HepG2 (cell line): ENCODE measurements at regions not wholly inside any gene's neighbourhood (a gene's known extent, or its start where the extent isn't known, plus 50 kb on each side); places are given as distances from the start of the nearest gene placed in this dataset.
A peak's percentile ranks its signal among the peaks of the same experiment; 100 is the strongest.

Experiments
- ADNP ChIP-seq: sonication (generic); formaldehyde crosslinking; IDR thresholded peaks from 2 replicates; pipeline ENCODE4 v1.4.0; 2020; ENCODE audit warnings: missing genetic modification reagents
- EP300 ChIP-seq, 3 experiments: sonication (generic) in 1 of 3; formaldehyde crosslinking in 1 of 3; IDR thresholded peaks; 2 replicates each; pipeline versions ENCODE4 v1.5.1 to v1.6.1; 2011 to 2020; ENCODE audit warnings: low read depth in 2 of 3, low read length in 2 of 3, borderline replicate concordance in 1 of 3, improper control_type of control experiment in 1 of 3, mild to moderate bottlenecking in 1 of 3, missing genetic modification reagents in 1 of 3, moderate library complexity in 1 of 3
- FOXA3 ChIP-seq: IDR thresholded peaks from 2 replicates; pipeline ENCODE4 v1.6.1; 2016; ENCODE audit warnings: missing genetic modification reagents, missing compliant biosample characterization
- IRX3 ChIP-seq: sonication (generic); formaldehyde crosslinking; IDR thresholded peaks from 2 replicates; pipeline ENCODE4 v1.8.1; 2023; ENCODE audit warnings: mild to moderate bottlenecking, low read depth, missing genetic modification reagents, borderline replicate concordance
- KLF13 ChIP-seq: sonication (generic); formaldehyde crosslinking; IDR thresholded peaks from 2 replicates; pipeline ENCODE4 v1.4.0; 2020; ENCODE audit warnings: mild to moderate bottlenecking, missing genetic modification reagents
- KMT2A ChIP-seq: sonication (generic); formaldehyde crosslinking; IDR thresholded peaks from 2 replicates; pipeline ENCODE4 v1.4.0; 2020; ENCODE audit warnings: missing genetic modification reagents
- MED1 ChIP-seq: sonication (generic); formaldehyde crosslinking; IDR thresholded peaks from 2 replicates; pipeline ENCODE4 v1.4.0; 2020; ENCODE audit warnings: missing genetic modification reagents
- NR3C1 ChIP-seq: sonication (generic); formaldehyde crosslinking; IDR thresholded peaks from 2 replicates; pipeline ENCODE4 v1.4.0; 2020; ENCODE audit warnings: missing genetic modification reagents
- PCBP2 ChIP-seq: fragments of 200-400 bp; formaldehyde crosslinking; optimal IDR thresholded peaks from 2 replicates; pipeline ENCODE3; 2018; ENCODE audit warnings: low read length, low read depth; ENCODE audit not compliant: poor library complexity, severe bottlenecking
- RXRB ChIP-seq: IDR thresholded peaks from 2 replicates; pipeline ENCODE4 v1.6.1; 2016; ENCODE audit warnings: borderline replicate concordance, missing genetic modification reagents, missing compliant biosample characterization
- SP140L ChIP-seq: sonication (generic); formaldehyde crosslinking; IDR thresholded peaks from 2 replicates; pipeline ENCODE4 v1.4.0; 2020; ENCODE audit warnings: missing genetic modification reagents, borderline replicate concordance
- TEAD3 ChIP-seq: optimal IDR thresholded peaks from 2 replicates; pipeline ENCODE3; 2016; ENCODE audit warnings: borderline replicate concordance
- THAP11 ChIP-seq: IDR thresholded peaks from 2 replicates; pipeline ENCODE4 v1.6.1; 2016; ENCODE audit warnings: missing biosample characterization, missing genetic modification reagents
- ZKSCAN1 ChIP-seq: fragments of 150-350 bp; IDR thresholded peaks from 2 replicates; pipeline ENCODE4 v1.6.1; 2014; ENCODE audit warnings: low read length
- ZNF143 ChIP-seq: sonication (generic); formaldehyde crosslinking; IDR thresholded peaks from 2 replicates; pipeline ENCODE4 v1.4.0; 2020; ENCODE audit warnings: missing genetic modification reagents
- ZNF431 ChIP-seq: sonication (generic); formaldehyde crosslinking; IDR thresholded peaks from 2 replicates; pipeline ENCODE4 v1.9.0; 2022; ENCODE audit warnings: missing genetic modification reagents, low read depth, mild to moderate bottlenecking, borderline replicate concordance
- ZNF496 ChIP-seq: sonication (generic); formaldehyde crosslinking; IDR thresholded peaks from 2 replicates; pipeline ENCODE4 v1.8.1; 2023; ENCODE audit warnings: mild to moderate bottlenecking, moderate library complexity, missing genetic modification reagents; ENCODE audit not compliant: insufficient replicate concordance
- ZNF616 ChIP-seq: sonication (generic); formaldehyde crosslinking; IDR thresholded peaks from 2 replicates; pipeline ENCODE4 v1.5.0; 2020; ENCODE audit warnings: low read depth, mild to moderate bottlenecking, missing genetic modification reagents
- ZNF703 ChIP-seq: sonication (generic); formaldehyde crosslinking; IDR thresholded peaks from 2 replicates; pipeline ENCODE4 v1.5.1; 2020; ENCODE audit warnings: missing genetic modification reagents, mild to moderate bottlenecking, moderate library complexity, borderline replicate concordance
- TF ChIP-seq, protein P1 (sequence below): sonication (generic); formaldehyde crosslinking; IDR thresholded peaks from 2 replicates; pipeline ENCODE4 v1.8.1; 2023; ENCODE audit warnings: mild to moderate bottlenecking, inconsistent platforms, moderate library complexity, missing genetic modification reagents, borderline replicate concordance
- TF ChIP-seq, protein P2 (sequence below): sonication (generic); formaldehyde crosslinking; IDR thresholded peaks from 2 replicates; pipeline ENCODE4 v1.8.0; 2022; ENCODE audit warnings: missing genetic modification reagents, low read depth, mild to moderate bottlenecking, borderline replicate concordance
- TF ChIP-seq, protein P3 (sequence below): IDR thresholded peaks from 2 replicates; pipeline ENCODE4 v1.6.1; 2018; ENCODE audit warnings: missing genetic modification reagents
- TF ChIP-seq, protein P4 (sequence below): sonication (generic); formaldehyde crosslinking; IDR thresholded peaks from 2 replicates; pipeline ENCODE4 v1.4.0; 2020; ENCODE audit warnings: missing genetic modification reagents
- TF ChIP-seq, protein P5 (sequence below): sonication (generic); formaldehyde crosslinking; IDR thresholded peaks from 2 replicates; pipeline ENCODE4 v1.8.0; 2022; ENCODE audit warnings: mild to moderate bottlenecking, missing genetic modification reagents, borderline replicate concordance

DNA sequence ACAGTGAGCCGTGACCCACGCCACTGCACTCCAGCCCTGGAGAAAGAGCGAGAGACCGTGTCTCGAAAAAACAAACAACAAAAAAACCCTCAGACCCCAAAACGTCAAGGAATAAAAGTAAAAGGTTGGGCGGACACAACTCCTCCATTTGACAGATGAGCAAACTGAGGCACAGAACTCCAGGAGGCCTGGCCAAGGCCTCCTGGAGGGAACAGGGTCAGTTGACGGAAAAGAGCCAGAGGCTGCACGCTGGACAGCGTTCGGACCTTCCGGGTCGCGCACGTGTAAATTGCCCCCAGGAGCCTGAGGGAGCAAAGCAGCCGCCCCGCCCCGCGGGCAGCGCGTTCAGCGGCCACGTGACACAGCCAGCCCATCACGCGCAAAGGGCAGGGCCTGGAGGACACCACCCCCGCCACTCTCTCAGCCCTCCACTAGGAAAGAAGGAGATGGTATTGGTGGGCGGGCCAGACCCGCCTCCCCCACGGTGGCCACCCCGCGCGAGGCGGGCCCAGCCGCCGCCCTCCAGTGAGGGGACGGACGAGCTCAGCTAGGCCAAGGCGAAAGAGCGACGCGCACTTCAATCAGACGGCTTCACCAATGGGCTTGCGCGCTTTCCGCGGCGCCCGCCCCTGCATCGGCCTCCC is 81.5 kb downstream of the PTPDC1 start (continued):
- TF ChIP-seq, protein P1, sequence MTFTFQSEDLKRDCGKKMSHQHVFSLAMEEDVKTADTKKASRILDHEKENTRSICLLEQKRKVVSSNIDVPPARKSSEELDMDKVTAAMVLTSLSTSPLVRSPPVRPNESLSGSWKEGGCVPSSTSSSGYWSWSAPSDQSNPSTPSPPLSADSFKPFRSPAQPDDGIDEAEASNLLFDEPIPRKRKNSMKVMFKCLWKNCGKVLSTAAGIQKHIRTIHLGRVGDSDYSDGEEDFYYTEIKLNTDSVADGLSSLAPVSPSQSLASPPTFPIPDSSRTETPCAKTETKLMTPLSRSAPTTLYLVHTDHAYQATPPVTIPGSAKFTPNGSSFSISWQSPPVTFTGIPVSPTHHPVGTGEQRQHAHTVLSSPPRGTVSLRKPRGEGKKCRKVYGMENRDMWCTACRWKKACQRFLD (CRISPR knock-in tag), result no peak
- TF ChIP-seq ZNF496 (CRISPR knock-in tag) (no peak), ZNF431 (0 out of 2 replicates have a peak, but pooled peaks have one; percentile 44), IRX3 (CRISPR knock-in tag) (peak; percentile 11; the same call in 1 of the 2 replicates), SP140L (CRISPR knock-in tag) (no peak), ZNF703 (CRISPR knock-in tag) (no peak; the same call in 1 of the 2 replicates), FOXA3 (CRISPR knock-in tag) (peak; percentile 50), ZNF143 (CRISPR knock-in tag) (no peak; the same call in 1 of the 2 replicates), ZNF616 (CRISPR knock-in tag) (no peak), NR3C1 (CRISPR knock-in tag) (no peak), KLF13 (no peak), TEAD3 (peak; percentile 50), KMT2A (CRISPR knock-in tag) (peak; percentile 73), ADNP (CRISPR knock-in tag) (peak; percentile 74; the same call in 1 of the 2 replicates), ZKSCAN1 (0 out of 2 replicates have a peak, but pooled peaks have one; percentile 12), EP300 (IDR thresholded peaks at IDR 0.05; ENCODE audit: low read depth in 2 of 2, low read length in 2 of 2) (no peak), EP300 (CRISPR knock-in tag; IDR thresholded peaks at IDR 0.05; ENCODE audit: borderline replicate concordance) (peak; percentile 65), RXRB (CRISPR knock-in tag) (peak; percentile 47; the same call in 1 of the 2 replicates), PCBP2 (no peak), MED1 (CRISPR knock-in tag) (peak; percentile 69; the same call in 1 of the 2 replicates), THAP11 (peak; percentile 73)
- TF ChIP-seq, protein P2, sequence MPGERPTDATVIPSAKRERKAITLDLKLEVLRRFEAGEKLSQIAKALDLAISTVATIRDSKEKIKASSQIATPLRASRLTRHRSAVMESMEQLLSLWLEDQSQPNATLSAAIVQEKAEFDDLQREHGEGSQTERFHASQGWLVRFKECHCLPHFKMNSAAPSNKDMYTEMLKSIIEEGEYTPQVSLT (CRISPR knock-in tag), result no peak
- TF ChIP-seq, protein P3, sequence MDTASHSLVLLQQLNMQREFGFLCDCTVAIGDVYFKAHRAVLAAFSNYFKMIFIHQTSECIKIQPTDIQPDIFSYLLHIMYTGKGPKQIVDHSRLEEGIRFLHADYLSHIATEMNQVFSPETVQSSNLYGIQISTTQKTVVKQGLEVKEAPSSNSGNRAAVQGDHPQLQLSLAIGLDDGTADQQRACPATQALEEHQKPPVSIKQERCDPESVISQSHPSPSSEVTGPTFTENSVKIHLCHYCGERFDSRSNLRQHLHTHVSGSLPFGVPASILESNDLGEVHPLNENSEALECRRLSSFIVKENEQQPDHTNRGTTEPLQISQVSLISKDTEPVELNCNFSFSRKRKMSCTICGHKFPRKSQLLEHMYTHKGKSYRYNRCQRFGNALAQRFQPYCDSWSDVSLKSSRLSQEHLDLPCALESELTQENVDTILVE (CRISPR knock-in tag), result 0 out of 2 replicates have a peak, but pooled peaks have one; percentile 51
- TF ChIP-seq, protein P4, sequence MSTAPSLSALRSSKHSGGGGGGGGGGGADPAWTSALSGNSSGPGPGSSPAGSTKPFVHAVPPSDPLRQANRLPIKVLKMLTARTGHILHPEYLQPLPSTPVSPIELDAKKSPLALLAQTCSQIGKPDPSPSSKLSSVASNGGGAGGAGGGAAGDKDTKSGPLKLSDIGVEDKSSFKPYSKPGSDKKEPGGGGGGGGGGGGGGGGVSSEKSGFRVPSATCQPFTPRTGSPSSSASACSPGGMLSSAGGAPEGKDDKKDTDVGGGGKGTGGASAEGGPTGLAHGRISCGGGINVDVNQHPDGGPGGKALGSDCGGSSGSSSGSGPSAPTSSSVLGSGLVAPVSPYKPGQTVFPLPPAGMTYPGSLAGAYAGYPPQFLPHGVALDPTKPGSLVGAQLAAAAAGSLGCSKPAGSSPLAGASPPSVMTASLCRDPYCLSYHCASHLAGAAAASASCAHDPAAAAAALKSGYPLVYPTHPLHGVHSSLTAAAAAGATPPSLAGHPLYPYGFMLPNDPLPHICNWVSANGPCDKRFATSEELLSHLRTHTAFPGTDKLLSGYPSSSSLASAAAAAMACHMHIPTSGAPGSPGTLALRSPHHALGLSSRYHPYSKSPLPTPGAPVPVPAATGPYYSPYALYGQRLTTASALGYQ (CRISPR knock-in tag), result no peak; the same call in 1 of the 2 replicates
- TF ChIP-seq, protein P5, sequence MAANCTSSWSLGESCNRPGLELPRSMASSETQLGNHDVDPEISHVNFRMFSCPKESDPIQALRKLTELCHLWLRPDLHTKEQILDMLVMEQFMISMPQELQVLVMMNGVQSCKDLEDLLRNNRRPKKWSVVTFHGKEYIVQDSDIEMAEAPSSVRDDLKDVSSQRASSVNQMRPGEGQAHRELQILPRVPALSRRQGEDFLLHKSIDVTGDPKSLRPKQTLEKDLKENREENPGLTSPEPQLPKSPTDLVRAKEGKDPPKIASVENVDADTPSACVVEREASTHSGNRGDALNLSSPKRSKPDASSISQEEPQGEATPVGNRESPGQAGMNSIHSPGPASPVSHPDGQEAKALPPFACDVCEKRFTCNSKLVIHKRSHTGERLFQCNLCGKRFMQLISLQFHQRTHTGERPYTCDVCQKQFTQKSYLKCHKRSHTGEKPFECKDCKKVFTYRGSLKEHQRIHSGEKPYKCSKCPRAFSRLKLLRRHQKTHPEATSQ (CRISPR knock-in tag), result no peak
